ENCODE measurements at regions not wholly inside any gene's neighbourhood (a gene's known extent, or its start where the extent isn't known, plus 50 kb on each side); places are given as distances from the start of the nearest gene placed in this dataset.

DNA sequence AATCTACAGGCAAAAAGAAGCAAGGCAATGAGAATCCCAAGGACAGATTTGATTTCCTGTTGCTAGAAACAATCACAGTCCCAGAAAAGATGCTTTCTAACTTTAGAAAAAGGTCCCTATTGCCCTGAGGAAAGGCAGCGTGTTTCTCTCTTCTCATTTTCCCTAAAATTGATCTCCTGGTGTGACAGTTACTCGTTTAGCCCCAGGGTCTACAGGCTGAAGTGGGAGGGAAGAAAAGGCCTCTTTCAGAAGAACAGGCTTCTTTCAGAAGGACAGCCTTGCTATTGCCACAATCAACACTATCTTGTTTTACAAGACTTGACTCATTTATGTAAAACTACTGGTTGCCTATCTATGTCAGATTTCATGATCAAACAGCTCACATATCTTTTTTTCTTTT lies 121.8 kb upstream of the OR4E1 start:
- no peak for TF ChIP-seq ZNF274 (IDR thresholded peaks at IDR 0.05; ENCODE audit: low read depth, low read length)
- no peak for TF ChIP-seq YY1 (IDR thresholded peaks at IDR 0.05; ENCODE audit: insufficient read depth, insufficient read length)

Measured in NT2/D1 (cell line).